ENCODE measurements at regions not wholly inside any gene's neighbourhood (a gene's known extent, or its start where the extent isn't known, plus 50 kb on each side); places are given as distances from the start of the nearest gene placed in this dataset.

DNA sequence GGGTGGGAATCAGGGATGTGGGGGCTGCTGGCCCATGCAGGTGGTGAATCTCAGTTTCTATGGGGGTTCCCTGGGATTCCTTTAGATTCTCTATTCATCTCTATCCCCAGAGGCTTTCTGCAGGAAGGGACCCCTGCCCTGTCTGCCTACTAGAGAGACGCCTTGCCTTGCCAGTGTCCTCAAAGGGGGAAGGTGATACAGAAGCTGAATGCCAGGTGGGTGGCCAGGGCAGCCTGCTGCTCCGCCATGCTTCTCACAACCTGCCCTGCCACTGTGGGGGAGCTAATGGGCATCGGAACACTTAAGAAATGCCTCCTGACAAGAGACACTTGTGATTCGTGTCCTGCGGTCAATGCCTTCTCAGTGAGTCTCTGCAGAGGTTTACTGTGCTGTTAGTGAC is 368.4 kb downstream of the EN1 start:
- 92% methylated on average over 5 of the region's 5 CpGs for WGBS
- Histone ChIP-seq H3K27ac (ENCODE audit: low read depth in 1 of 2, low read length in 1 of 2) (no peak overlapping the region), H3K36me3 (ENCODE audit: control insufficient read depth in 2 of 2, insufficient read depth in 2 of 2, low read length in 1 of 2) (no peaks in the 10 kb centered on the region), H3K4me1 (ENCODE audit: control insufficient read depth in 2 of 2, insufficient read depth in 2 of 2, low read length in 2 of 2) (no peaks in the 10 kb centered on the region), H3K9me3 (ENCODE audit: control insufficient read depth in 2 of 2, insufficient read depth in 1 of 2, low read length in 1 of 2) (no peaks in the 10 kb centered on the region), H3K4me3 (ENCODE audit: low read length in 2 of 2) (no peak overlapping the region), H3K27me3 (ENCODE audit: control insufficient read depth in 2 of 2, insufficient read depth in 1 of 2, low read length in 1 of 2) (no peaks in the 10 kb centered on the region)
- no peak for DNase-seq (ENCODE audit: low read depth in 6 of 9, low spot score in 9 of 9)

- Histone ChIP-seq H3K36me3 (ENCODE audit: control insufficient read depth in 2 of 2, insufficient read depth in 2 of 2, low read length in 1 of 2) (no peaks in the 10 kb centered on the region), H3K9me3 (ENCODE audit: control insufficient read depth in 2 of 2, insufficient read depth in 1 of 2, low read length in 1 of 2) (no peaks in the 10 kb centered on the region), H3K27me3 (ENCODE audit: control insufficient read depth in 2 of 2, insufficient read depth in 1 of 2, low read length in 1 of 2) (no peaks in the 10 kb centered on the region), H3K4me3 (ENCODE audit: low read length in 2 of 2) (no peak overlapping the region), H3K27ac (ENCODE audit: low read depth in 1 of 2, low read length in 1 of 2) (no peak overlapping the region), H3K4me1 (ENCODE audit: control insufficient read depth in 2 of 2, insufficient read depth in 2 of 2, low read length in 2 of 2) (no peaks in the 10 kb centered on the region)
- 56% methylated on average over 8 of the region's 8 CpGs for WGBS
- DNase-seq (ENCODE audit: low read depth in 6 of 9, low spot score in 9 of 9) = no peak
These were observed 370.2 kb downstream of the EN1 start for GRCh38 chr2:118477111-118477862.

- Histone ChIP-seq H3K36me3 (ENCODE audit: control insufficient read depth in 2 of 2, insufficient read depth in 2 of 2, low read length in 1 of 2) (no peaks in the 10 kb centered on the region), H3K4me1 (ENCODE audit: control insufficient read depth in 2 of 2, insufficient read depth in 2 of 2, low read length in 2 of 2) (no peaks in the 10 kb centered on the region), H3K4me3 (ENCODE audit: low read length in 2 of 2) (no peak overlapping the region), H3K27me3 (ENCODE audit: control insufficient read depth in 2 of 2, insufficient read depth in 1 of 2, low read length in 1 of 2) (no peaks in the 10 kb centered on the region), H3K9me3 (ENCODE audit: control insufficient read depth in 2 of 2, insufficient read depth in 1 of 2, low read length in 1 of 2) (no peaks in the 10 kb centered on the region), H3K27ac (ENCODE audit: low read depth in 1 of 2, low read length in 1 of 2) (no peak overlapping the region)
- 94% methylated on average over 9 of the region's 9 CpGs for WGBS
- DNase-seq (ENCODE audit: low read depth in 6 of 9, low spot score in 9 of 9) = no peak
These were observed 371.7 kb downstream of the EN1 start for GRCh38 chr2:118475622-118476205.

- no peak for DNase-seq (ENCODE audit: low read depth in 6 of 9, low spot score in 9 of 9)
- no peaks in the 10 kb centered on the region for H3K4me1 ChIP-seq (ENCODE audit: control insufficient read depth in 2 of 2, insufficient read depth in 2 of 2, low read length in 2 of 2)
- no peaks in the 10 kb centered on the region for H3K36me3 ChIP-seq (ENCODE audit: control insufficient read depth in 2 of 2, insufficient read depth in 2 of 2, low read length in 1 of 2)
- no peak overlapping the region for H3K27ac ChIP-seq (ENCODE audit: low read depth in 1 of 2, low read length in 1 of 2)
- H3K27me3 ChIP-seq (ENCODE audit: control insufficient read depth in 2 of 2, insufficient read depth in 1 of 2, low read length in 1 of 2) = no peaks in the 10 kb centered on the region
- no peaks in the 10 kb centered on the region for H3K9me3 ChIP-seq (ENCODE audit: control insufficient read depth in 2 of 2, insufficient read depth in 1 of 2, low read length in 1 of 2)
- no peak overlapping the region for H3K4me3 ChIP-seq (ENCODE audit: low read length in 2 of 2)
- 89% methylated on average over 3 of the region's 3 CpGs for WGBS
These were observed 372.9 kb downstream of the EN1 start for GRCh38 chr2:118474541-118474920.

GRCh38 chr2:118473846-118474540 is 373.5 kb downstream of the EN1 start:
- H3K36me3 ChIP-seq (ENCODE audit: control insufficient read depth in 2 of 2, insufficient read depth in 2 of 2, low read length in 1 of 2) = no peaks in the 10 kb centered on the region
- H3K9me3 ChIP-seq (ENCODE audit: control insufficient read depth in 2 of 2, insufficient read depth in 1 of 2, low read length in 1 of 2) = no peaks in the 10 kb centered on the region
- no peaks in the 10 kb centered on the region for H3K4me1 ChIP-seq (ENCODE audit: control insufficient read depth in 2 of 2, insufficient read depth in 2 of 2, low read length in 2 of 2)
- no peak overlapping the region for H3K4me3 ChIP-seq (ENCODE audit: low read length in 2 of 2)
- H3K27ac ChIP-seq (ENCODE audit: low read depth in 1 of 2, low read length in 1 of 2) = no peak overlapping the region
- no peak for DNase-seq (ENCODE audit: low read depth in 6 of 9, low spot score in 9 of 9)
- 47% methylated on average over 8 of the region's 8 CpGs for WGBS
- H3K27me3 ChIP-seq (ENCODE audit: control insufficient read depth in 2 of 2, insufficient read depth in 1 of 2, low read length in 1 of 2) = no peaks in the 10 kb centered on the region

GRCh38 chr2:118473241-118473640 is 374.2 kb downstream of the EN1 start:
- no peak for DNase-seq (ENCODE audit: low read depth in 6 of 9, low spot score in 9 of 9)
- Histone ChIP-seq H3K4me1 (ENCODE audit: control insufficient read depth in 2 of 2, insufficient read depth in 2 of 2, low read length in 2 of 2) (no peaks in the 10 kb centered on the region), H3K4me3 (ENCODE audit: low read length in 2 of 2) (no peak overlapping the region), H3K36me3 (ENCODE audit: control insufficient read depth in 2 of 2, insufficient read depth in 2 of 2, low read length in 1 of 2) (no peaks in the 10 kb centered on the region), H3K27ac (ENCODE audit: low read depth in 1 of 2, low read length in 1 of 2) (no peak overlapping the region), H3K9me3 (ENCODE audit: control insufficient read depth in 2 of 2, insufficient read depth in 1 of 2, low read length in 1 of 2) (no peaks in the 10 kb centered on the region), H3K27me3 (ENCODE audit: control insufficient read depth in 2 of 2, insufficient read depth in 1 of 2, low read length in 1 of 2) (no peaks in the 10 kb centered on the region)
- WGBS = 86% methylated on average over 5 of the region's 5 CpGs

DNA sequence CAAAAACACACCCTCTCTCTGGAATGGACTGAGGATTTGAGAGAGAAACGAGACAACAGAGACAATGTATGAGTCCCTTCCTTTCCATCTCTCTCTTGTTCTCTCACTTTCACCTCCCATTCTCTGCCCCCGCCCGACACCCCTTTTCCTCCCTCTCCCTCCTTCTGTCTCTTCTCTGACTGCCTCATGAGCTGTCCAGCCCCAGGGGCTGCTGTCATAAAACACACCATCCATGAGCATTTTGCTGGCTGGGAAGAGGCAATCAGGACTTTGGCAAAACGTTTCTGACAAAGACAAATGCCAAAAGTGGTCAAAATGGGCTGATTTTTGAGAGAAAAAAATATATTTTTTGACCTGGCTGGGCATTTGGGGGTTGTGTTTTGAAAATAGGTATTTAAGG is 377.2 kb downstream of the EN1 start:
- H3K9me3 ChIP-seq (ENCODE audit: control insufficient read depth in 2 of 2, insufficient read depth in 1 of 2, low read length in 1 of 2) = no peaks in the 10 kb centered on the region
- 74% methylated on average over 4 of the region's 4 CpGs for WGBS
- H3K27me3 ChIP-seq (ENCODE audit: control insufficient read depth in 2 of 2, insufficient read depth in 1 of 2, low read length in 1 of 2) = no peaks in the 10 kb centered on the region
- H3K36me3 ChIP-seq (ENCODE audit: control insufficient read depth in 2 of 2, insufficient read depth in 2 of 2, low read length in 1 of 2) = no peaks in the 10 kb centered on the region
- no peak overlapping the region for H3K27ac ChIP-seq (ENCODE audit: low read depth in 1 of 2, low read length in 1 of 2)
- no peak for DNase-seq (ENCODE audit: low read depth in 6 of 9, low spot score in 9 of 9)
- H3K4me3 ChIP-seq (ENCODE audit: low read length in 2 of 2) = no peak overlapping the region
- no peaks in the 10 kb centered on the region for H3K4me1 ChIP-seq (ENCODE audit: control insufficient read depth in 2 of 2, insufficient read depth in 2 of 2, low read length in 2 of 2)

GRCh38 chr2:118469103-118469502 is 378.3 kb downstream of the EN1 start:
- Histone ChIP-seq H3K27me3 (ENCODE audit: control insufficient read depth in 2 of 2, insufficient read depth in 1 of 2, low read length in 1 of 2) (no peaks in the 10 kb centered on the region), H3K4me1 (ENCODE audit: control insufficient read depth in 2 of 2, insufficient read depth in 2 of 2, low read length in 2 of 2) (no peaks in the 10 kb centered on the region), H3K36me3 (ENCODE audit: control insufficient read depth in 2 of 2, insufficient read depth in 2 of 2, low read length in 1 of 2) (no peaks in the 10 kb centered on the region), H3K4me3 (ENCODE audit: low read length in 2 of 2) (no peak overlapping the region), H3K9me3 (ENCODE audit: control insufficient read depth in 2 of 2, insufficient read depth in 1 of 2, low read length in 1 of 2) (no peaks in the 10 kb centered on the region), H3K27ac (ENCODE audit: low read depth in 1 of 2, low read length in 1 of 2) (no peak overlapping the region)
- WGBS = 56% methylated on average over 6 of the region's 6 CpGs
- DNase-seq (ENCODE audit: low read depth in 6 of 9, low spot score in 9 of 9) = no peak

DNA sequence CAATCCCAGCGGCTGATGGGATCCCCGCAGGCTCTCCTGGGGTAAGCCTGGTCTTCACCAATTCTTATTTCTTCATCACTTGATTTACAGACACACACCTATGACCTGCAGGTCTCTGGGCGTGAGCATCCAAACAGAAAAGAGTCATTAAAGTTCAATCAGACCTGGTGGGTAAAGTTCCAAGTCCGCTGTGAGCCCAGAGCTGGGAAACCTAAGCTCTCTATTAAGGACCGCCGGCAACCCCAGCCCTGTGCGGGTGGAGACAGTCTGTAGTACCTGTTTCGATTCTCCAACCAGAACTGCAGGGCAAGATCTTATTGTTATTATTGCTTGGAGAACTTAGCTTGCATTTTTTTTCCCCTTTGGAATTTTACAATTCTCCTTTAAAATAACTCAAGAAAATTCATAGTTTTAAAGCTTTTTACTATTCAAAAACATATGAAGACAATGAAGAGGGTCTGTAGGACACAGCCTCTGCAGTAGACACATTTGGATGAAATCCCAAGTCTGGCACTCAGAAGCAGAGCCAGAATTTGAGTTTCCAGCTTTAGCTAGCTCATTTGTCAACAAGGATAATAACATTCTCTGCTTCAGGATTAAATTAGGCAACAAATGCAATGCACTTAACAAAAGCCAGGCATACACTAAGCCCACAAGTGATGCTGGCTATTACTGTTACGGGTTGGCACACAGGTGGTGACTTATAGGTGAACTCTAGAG is 376.4 kb downstream of the INSIG2 start:
- H3K4me1 ChIP-seq (ENCODE audit: control insufficient read depth in 2 of 2, insufficient read depth in 2 of 2, low read length in 2 of 2) = no peaks in the 10 kb centered on the region
- no peaks in the 10 kb centered on the region for H3K27me3 ChIP-seq (ENCODE audit: control insufficient read depth in 2 of 2, insufficient read depth in 1 of 2, low read length in 1 of 2)
- no peaks in the 10 kb centered on the region for H3K9me3 ChIP-seq (ENCODE audit: control insufficient read depth in 2 of 2, insufficient read depth in 1 of 2, low read length in 1 of 2)
- 90% methylated on average over 9 of the region's 9 CpGs for WGBS
- no peaks in the 10 kb centered on the region for H3K36me3 ChIP-seq (ENCODE audit: control insufficient read depth in 2 of 2, insufficient read depth in 2 of 2, low read length in 1 of 2)
- DNase-seq (ENCODE audit: low read depth in 6 of 9, low spot score in 9 of 9) = no peak
- no peak overlapping the region for H3K27ac ChIP-seq (ENCODE audit: low read depth in 1 of 2, low read length in 1 of 2)
- no peak overlapping the region for H3K4me3 ChIP-seq (ENCODE audit: low read length in 2 of 2)
